ENCODE measurements at regions not wholly inside any gene's neighbourhood (a gene's known extent, or its start where the extent isn't known, plus 50 kb on each side); places are given as distances from the start of the nearest gene placed in this dataset.

GRCh38 chr18:78497641-78498040 lies 482.0 kb upstream of the SALL3 start:
- no peaks in the 10 kb centered on the region for H3K4me1 ChIP-seq
- intact Hi-C loops (cut with DNase I; ENCODE audit: low total_unique reads) = no loop called here
- no peaks in the 10 kb centered on the region for H3K27me3 ChIP-seq
- no peak overlapping the region for H3K4me3 ChIP-seq
- H3K9me3 ChIP-seq = peaks cover 0 to 3% (median 1%) of the 10 kb centered on the region in 4 donors
- DNase-seq = no peak
- TF ChIP-seq EP300 (IDR thresholded peaks at IDR 0.05) (no peak), POLR2A (IDR thresholded peaks at IDR 0.05) (no peak), POLR2AphosphoS5 (IDR thresholded peaks at IDR 0.05) (no peak)
- TF ChIP-seq, protein P1, sequence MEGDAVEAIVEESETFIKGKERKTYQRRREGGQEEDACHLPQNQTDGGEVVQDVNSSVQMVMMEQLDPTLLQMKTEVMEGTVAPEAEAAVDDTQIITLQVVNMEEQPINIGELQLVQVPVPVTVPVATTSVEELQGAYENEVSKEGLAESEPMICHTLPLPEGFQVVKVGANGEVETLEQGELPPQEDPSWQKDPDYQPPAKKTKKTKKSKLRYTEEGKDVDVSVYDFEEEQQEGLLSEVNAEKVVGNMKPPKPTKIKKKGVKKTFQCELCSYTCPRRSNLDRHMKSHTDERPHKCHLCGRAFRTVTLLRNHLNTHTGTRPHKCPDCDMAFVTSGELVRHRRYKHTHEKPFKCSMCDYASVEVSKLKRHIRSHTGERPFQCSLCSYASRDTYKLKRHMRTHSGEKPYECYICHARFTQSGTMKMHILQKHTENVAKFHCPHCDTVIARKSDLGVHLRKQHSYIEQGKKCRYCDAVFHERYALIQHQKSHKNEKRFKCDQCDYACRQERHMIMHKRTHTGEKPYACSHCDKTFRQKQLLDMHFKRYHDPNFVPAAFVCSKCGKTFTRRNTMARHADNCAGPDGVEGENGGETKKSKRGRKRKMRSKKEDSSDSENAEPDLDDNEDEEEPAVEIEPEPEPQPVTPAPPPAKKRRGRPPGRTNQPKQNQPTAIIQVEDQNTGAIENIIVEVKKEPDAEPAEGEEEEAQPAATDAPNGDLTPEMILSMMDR (IDR thresholded peaks at IDR 0.05) = no peak
- no peaks in the 10 kb centered on the region for H3K36me3 ChIP-seq
- no peak overlapping the region for H3K27ac ChIP-seq
- WGBS, 5 donors = 73 to 81% (median 79%) methylated on average over 11 to 13 of the region's 13 CpGs

GRCh38 chr18:78499586-78499985 lies 480.0 kb upstream of the SALL3 start:
- H3K4me1 ChIP-seq = no peaks in the 10 kb centered on the region
- H3K36me3 ChIP-seq = no peaks in the 10 kb centered on the region
- no peak for TF ChIP-seq POLR2AphosphoS5 (IDR thresholded peaks at IDR 0.05)
- TF ChIP-seq POLR2A (IDR thresholded peaks at IDR 0.05) = no peak
- no peak for TF ChIP-seq EP300 (IDR thresholded peaks at IDR 0.05)
- TF ChIP-seq, protein P1 (IDR thresholded peaks at IDR 0.05) = no peak
- DNase-seq = no peak
- H3K27ac ChIP-seq = no peak overlapping the region
- intact Hi-C loops (cut with DNase I; ENCODE audit: low total_unique reads) = no loop called here
- no peaks in the 10 kb centered on the region for H3K27me3 ChIP-seq
- WGBS, 5 donors = 85 to 93% (median 92%) methylated on average over 15 of the region's 15 CpGs
- H3K4me3 ChIP-seq = no peak overlapping the region
- H3K9me3 ChIP-seq = no peaks in the 10 kb centered on the region

GRCh38 chr18:78501251-78501650 lies 478.4 kb upstream of the SALL3 start:
- H3K4me1 ChIP-seq = no peaks in the 10 kb centered on the region
- DNase-seq = no peak
- WGBS, 5 donors = 77 to 96% (median 91%) methylated on average over 5 to 7 of the region's 7 CpGs
- no peak overlapping the region for H3K27ac ChIP-seq
- peaks cover 0 to 10% (median 0%) of the 10 kb centered on the region in 3 donors for H3K27me3 ChIP-seq
- H3K4me3 ChIP-seq = no peak overlapping the region
- H3K9me3 ChIP-seq = no peaks in the 10 kb centered on the region
- TF ChIP-seq POLR2A (IDR thresholded peaks at IDR 0.05) = no peak
- TF ChIP-seq, protein P1 (IDR thresholded peaks at IDR 0.05) = no peak
- no peak for TF ChIP-seq POLR2AphosphoS5 (IDR thresholded peaks at IDR 0.05)
- TF ChIP-seq EP300 (IDR thresholded peaks at IDR 0.05) = no peak
- intact Hi-C loops (cut with DNase I; ENCODE audit: low total_unique reads) = no loop called here
- H3K36me3 ChIP-seq = no peaks in the 10 kb centered on the region

DNA sequence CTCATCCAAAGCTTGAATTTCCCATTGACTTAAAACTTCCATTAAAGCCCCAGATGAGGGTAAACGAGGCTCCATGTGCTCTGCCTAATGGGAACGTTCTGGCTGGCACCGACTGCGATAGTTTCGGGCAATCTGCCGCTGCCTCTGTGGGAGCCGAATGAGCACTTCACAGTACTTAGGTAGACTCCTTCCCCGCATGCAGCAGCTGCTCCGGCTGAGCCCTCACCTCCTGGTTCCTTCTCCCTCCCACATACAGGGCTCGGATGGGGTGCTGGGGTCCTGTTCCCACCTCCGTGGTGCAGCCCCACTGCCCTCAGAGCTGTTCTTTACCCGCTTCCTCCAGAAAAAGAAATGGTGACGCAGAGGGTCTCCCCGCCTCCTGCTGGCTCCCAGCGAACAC lies 476.5 kb upstream of the SALL3 start:
- WGBS, 5 donors = 94 to 97% (median 94%) methylated on average over 15 of the region's 15 CpGs

More for the DNA sequence above, 476.5 kb upstream of the SALL3 start:
- TF ChIP-seq POLR2A (IDR thresholded peaks at IDR 0.05) (no peak), POLR2AphosphoS5 (IDR thresholded peaks at IDR 0.05) (no peak)
- TF ChIP-seq, protein P1 (IDR thresholded peaks at IDR 0.05) = no peak
- Histone ChIP-seq H3K4me1 (no peaks in the 10 kb centered on the region), H3K27me3 (peaks cover 0 to 15% (median 0%) of the 10 kb centered on the region in 3 donors), H3K9me3 (no peaks in the 10 kb centered on the region), H3K27ac (no peak overlapping the region), H3K4me3 (no peak overlapping the region), H3K36me3 (no peaks in the 10 kb centered on the region)
- no peak for DNase-seq
- intact Hi-C loops (cut with DNase I; ENCODE audit: low total_unique reads) = no loop called here
